ENCODE measurements at regions not wholly inside any gene's neighbourhood (a gene's known extent, or its start where the extent isn't known, plus 50 kb on each side); places are given as distances from the start of the nearest gene placed in this dataset.

DNA sequence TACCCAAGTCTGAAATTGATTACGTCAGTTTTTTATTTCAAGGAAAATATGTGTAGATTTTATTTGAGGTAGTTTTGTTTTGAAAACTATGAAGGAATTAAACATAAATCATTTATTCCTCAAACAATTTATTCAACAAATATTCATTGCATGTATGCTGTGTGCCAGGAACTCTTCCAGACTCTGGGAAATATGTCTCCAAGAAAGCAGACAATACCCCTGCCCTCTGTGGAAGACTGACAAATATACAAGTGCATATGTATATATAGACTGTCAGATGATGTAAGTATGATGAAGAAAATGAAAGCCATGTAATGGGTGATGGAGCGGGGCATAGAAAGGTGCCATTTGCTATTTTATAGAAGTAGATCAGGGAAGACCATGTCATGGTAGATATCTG is 889.5 kb downstream of the USP25 start:
- Histone ChIP-seq H3K27ac (no peak overlapping the region), H3K4me1 (no peaks in the 10 kb centered on the region), H3K36me3 (peaks cover 0 to 33% (median 0%) of the 10 kb centered on the region in 3 donors), H3K9me3 (no peaks in the 10 kb centered on the region), H3K4me3 (no peak overlapping the region), H3K27me3 (no peaks in the 10 kb centered on the region)
- 96 to 99% methylated on average over 2 of the region's 2 CpGs for WGBS, 2 donors
- TF ChIP-seq EP300 (IDR thresholded peaks at IDR 0.05) (no peak), POLR2A (IDR thresholded peaks at IDR 0.05) (no peak)
- TF ChIP-seq, protein P1, sequence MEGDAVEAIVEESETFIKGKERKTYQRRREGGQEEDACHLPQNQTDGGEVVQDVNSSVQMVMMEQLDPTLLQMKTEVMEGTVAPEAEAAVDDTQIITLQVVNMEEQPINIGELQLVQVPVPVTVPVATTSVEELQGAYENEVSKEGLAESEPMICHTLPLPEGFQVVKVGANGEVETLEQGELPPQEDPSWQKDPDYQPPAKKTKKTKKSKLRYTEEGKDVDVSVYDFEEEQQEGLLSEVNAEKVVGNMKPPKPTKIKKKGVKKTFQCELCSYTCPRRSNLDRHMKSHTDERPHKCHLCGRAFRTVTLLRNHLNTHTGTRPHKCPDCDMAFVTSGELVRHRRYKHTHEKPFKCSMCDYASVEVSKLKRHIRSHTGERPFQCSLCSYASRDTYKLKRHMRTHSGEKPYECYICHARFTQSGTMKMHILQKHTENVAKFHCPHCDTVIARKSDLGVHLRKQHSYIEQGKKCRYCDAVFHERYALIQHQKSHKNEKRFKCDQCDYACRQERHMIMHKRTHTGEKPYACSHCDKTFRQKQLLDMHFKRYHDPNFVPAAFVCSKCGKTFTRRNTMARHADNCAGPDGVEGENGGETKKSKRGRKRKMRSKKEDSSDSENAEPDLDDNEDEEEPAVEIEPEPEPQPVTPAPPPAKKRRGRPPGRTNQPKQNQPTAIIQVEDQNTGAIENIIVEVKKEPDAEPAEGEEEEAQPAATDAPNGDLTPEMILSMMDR (IDR thresholded peaks at IDR 0.05), result no peak
- DNase-seq (ENCODE audit: low spot score in 2 of 2), result no peak

DNA sequence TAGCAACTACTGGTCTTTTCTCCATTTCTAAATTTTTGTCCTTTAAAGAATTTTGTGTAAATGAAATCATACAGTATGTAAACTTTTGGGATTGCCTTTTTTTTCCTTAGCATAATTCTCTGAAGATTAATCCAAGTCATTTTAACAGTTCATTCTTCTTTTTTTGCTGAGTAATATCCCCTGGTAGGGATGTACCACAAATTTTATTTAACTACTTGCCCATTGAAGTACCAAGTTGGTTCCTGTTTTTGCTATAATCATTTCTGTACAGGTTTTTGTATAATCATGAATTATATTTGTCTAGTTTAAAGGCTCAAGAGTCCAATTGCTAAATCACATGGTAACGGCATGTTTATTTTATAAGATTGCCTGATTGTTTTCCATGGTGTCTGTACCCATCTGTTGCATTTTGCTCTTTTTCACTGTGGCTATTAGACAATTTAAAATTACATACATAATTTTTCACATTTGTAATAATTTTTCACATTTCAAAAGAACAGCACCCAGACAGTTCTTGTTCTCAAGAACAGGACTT is 891.1 kb downstream of the USP25 start:
- 78 to 79% methylated on average over 1 of the region's 1 CpG for WGBS, 2 donors
- no peak overlapping the region for H3K4me3 ChIP-seq

DNA sequence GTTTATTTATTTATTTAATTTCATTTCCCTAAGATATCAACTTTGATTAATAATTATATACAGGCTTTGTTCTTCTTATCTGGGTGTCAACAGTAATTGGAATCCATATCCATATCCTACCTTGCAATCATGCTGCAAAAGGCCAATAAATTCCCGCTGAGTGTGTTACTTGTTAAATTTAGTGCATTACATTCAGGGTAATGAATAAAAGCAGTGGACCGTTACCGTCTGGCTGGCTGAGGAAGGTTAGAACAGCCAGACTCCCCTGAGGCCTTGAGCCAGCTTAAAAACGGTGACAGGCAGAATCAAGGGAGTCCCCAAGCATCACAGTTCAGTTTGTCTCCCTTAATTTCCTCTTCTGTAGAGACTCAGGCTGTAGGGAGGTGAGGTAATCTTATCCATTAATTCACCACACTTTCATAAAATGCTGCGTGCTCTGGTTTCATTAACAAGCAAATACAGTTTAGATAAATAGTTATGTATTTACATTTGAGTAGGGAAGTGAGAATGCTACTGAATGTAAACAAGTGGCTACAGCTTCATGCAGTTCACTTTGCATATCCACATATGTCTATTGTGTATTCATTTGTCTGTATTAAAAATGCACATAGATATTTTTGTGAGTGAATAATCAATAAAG is 888.2 kb upstream of the CXADR start:
- no peaks in the 10 kb centered on the region for H3K27me3 ChIP-seq
- H3K4me3 ChIP-seq, result no peak overlapping the region
- 67 to 69% methylated on average over 5 of the region's 5 CpGs for WGBS, 2 donors
- DNase-seq (ENCODE audit: low spot score in 2 of 2), result no peak
- TF ChIP-seq POLR2A (IDR thresholded peaks at IDR 0.05) (no peak), EP300 (IDR thresholded peaks at IDR 0.05) (no peak)
- TF ChIP-seq, protein P1 (IDR thresholded peaks at IDR 0.05), result no peak
- H3K4me1 ChIP-seq, result peaks cover 0 to 4% (median 0%) of the 10 kb centered on the region in 4 donors
- H3K27ac ChIP-seq, result no peak overlapping the region
- no peaks in the 10 kb centered on the region for H3K9me3 ChIP-seq
- peaks cover 0 to 30% (median 0%) of the 10 kb centered on the region in 3 donors for H3K36me3 ChIP-seq

More for the DNA sequence above, 891.1 kb downstream of the USP25 start:
- TF ChIP-seq EP300 (IDR thresholded peaks at IDR 0.05) (no peak), POLR2A (IDR thresholded peaks at IDR 0.05) (no peak)
- TF ChIP-seq, protein P1 (IDR thresholded peaks at IDR 0.05), result no peak
- Histone ChIP-seq H3K27me3 (no peaks in the 10 kb centered on the region), H3K4me1 (peaks cover 0 to 3% (median 0%) of the 10 kb centered on the region in 4 donors), H3K9me3 (no peaks in the 10 kb centered on the region), H3K36me3 (peaks cover 0 to 33% (median 0%) of the 10 kb centered on the region in 3 donors), H3K27ac (no peak overlapping the region)
- no peak for DNase-seq (ENCODE audit: low spot score in 2 of 2)

DNA sequence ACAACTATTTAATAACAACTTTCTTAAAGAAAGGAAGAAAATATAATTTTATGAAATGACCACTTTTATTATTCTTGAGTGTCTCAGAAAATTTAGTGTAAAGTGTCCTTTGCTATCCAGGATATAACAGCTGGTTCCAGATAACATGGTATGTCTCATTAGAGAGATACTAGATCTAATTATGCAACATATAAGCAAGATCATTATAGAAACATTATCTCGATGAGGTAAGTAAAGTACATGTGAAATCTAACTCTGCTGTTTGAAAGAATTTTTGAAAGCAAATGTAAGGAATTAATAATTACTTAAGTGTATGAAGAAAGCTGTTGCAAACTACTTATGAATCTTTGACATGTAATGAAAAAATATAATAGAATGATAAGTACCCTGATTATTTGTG is 887.4 kb upstream of the CXADR start:
- H3K36me3 ChIP-seq, result peaks cover 0 to 24% (median 0%) of the 10 kb centered on the region in 3 donors
- peaks cover 0 to 4% (median 0%) of the 10 kb centered on the region in 4 donors for H3K4me1 ChIP-seq
- no peak for DNase-seq (ENCODE audit: low spot score in 2 of 2)
- H3K9me3 ChIP-seq, result no peaks in the 10 kb centered on the region
- no peak overlapping the region for H3K27ac ChIP-seq
- H3K4me3 ChIP-seq, result no peak overlapping the region
- WGBS, 2 donors, result 65 to 78% methylated on average over 1 of the region's 1 CpG
- no peaks in the 10 kb centered on the region for H3K27me3 ChIP-seq
- TF ChIP-seq POLR2A (IDR thresholded peaks at IDR 0.05) (no peak), EP300 (IDR thresholded peaks at IDR 0.05) (no peak)
- TF ChIP-seq, protein P1 (IDR thresholded peaks at IDR 0.05), result no peak

DNA sequence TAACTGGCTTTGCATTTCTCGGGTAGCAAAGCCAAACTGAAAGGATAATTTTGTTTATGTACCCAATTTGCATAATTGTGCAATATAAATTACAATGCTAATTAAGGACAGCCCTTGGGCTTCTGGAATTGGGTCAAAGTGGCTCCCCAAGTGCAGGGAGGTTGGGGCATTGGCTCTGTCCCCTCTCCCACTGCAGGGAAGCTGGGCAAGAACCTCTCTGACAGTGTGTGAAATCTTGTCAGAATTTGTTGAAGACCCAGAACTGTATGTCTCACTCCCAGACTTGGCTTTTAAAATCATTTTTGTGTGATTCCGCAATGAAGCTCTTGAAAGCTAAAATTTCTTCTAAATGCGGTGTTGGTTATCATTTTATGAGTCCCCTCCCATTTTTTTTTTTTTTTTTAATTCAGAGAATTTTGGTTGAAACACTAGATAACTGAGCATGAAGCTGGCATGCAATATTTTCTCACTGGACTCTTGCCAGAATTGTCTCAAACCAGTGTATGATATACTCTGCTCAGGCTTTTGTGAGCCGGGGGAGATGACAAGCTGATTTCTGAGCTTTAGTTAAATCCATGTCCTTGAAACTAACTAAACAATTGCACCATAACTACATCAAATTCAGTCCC is 878.9 kb upstream of the CXADR start:
- peak in 1 of 2 donors; percentile 13 for DNase-seq (ENCODE audit: low spot score in 2 of 2)
- TF ChIP-seq, protein P1 (IDR thresholded peaks at IDR 0.05), result no peak
- no peak for TF ChIP-seq POLR2A (IDR thresholded peaks at IDR 0.05)
- Histone ChIP-seq H3K27me3 (no peaks in the 10 kb centered on the region), H3K9me3 (no peaks in the 10 kb centered on the region), H3K36me3 (peaks cover 0 to 13% (median 0%) of the 10 kb centered on the region in 3 donors), H3K4me1 (peaks cover 0 to 22% (median 0%) of the 10 kb centered on the region in 4 donors), H3K27ac (peak overlapping the region in 2 of 4 donors; percentile 41 to 46), H3K4me3 (no peak overlapping the region)
- WGBS, 2 donors, result 34 to 40% methylated on average over 4 of the region's 4 CpGs
